HepG2 (cell line): ENCODE measurements at regions not wholly inside any gene's neighbourhood (a gene's known extent, or its start where the extent isn't known, plus 50 kb on each side); places are given as distances from the start of the nearest gene placed in this dataset.

Source experiments
- EP300 ChIP-seq, 3 experiments: sonication (generic) in 1 of 3; formaldehyde crosslinking in 1 of 3; IDR thresholded peaks; 2 replicates each; pipeline versions ENCODE4 v1.5.1 to v1.6.1; 2011 to 2020; ENCODE audit warnings: low read depth in 2 of 3, low read length in 2 of 3, borderline replicate concordance in 1 of 3, improper control_type of control experiment in 1 of 3, mild to moderate bottlenecking in 1 of 3, missing genetic modification reagents in 1 of 3, moderate library complexity in 1 of 3
- GTF3A ChIP-seq: sonication (generic); formaldehyde crosslinking; conservative IDR thresholded peaks from 2 replicates; pipeline ENCODE4 v1.4.0; 2020; ENCODE audit warnings: mild to moderate bottlenecking, missing genetic modification reagents
- HDAC1 ChIP-seq: sonication (generic); formaldehyde crosslinking; IDR thresholded peaks from 2 replicates; pipeline ENCODE4 v1.5.1; 2020; ENCODE audit warnings: mild to moderate bottlenecking, missing genetic modification reagents
- NAIF1 ChIP-seq: sonication (generic); formaldehyde crosslinking; IDR thresholded peaks from 2 replicates; pipeline ENCODE4 v1.5.0; 2020; ENCODE audit warnings: mild to moderate bottlenecking, missing genetic modification reagents, borderline replicate concordance
- SMARCE1 ChIP-seq: fragments of 450-650 bp; IDR thresholded peaks from 2 replicates; pipeline ENCODE4 v1.6.1; 2017; ENCODE audit warnings: borderline replicate concordance
- WIZ ChIP-seq: sonication (generic); formaldehyde crosslinking; IDR thresholded peaks from 2 replicates; pipeline ENCODE4 v1.5.1; 2020; ENCODE audit warnings: mild to moderate bottlenecking, missing genetic modification reagents
- TF ChIP-seq, protein P1 (sequence below): sonication (generic); formaldehyde crosslinking; IDR thresholded peaks from 2 replicates; pipeline ENCODE4 v1.5.0; 2020; ENCODE audit warnings: mild to moderate bottlenecking, missing genetic modification reagents, moderate library complexity

- TF ChIP-seq, protein P1, sequence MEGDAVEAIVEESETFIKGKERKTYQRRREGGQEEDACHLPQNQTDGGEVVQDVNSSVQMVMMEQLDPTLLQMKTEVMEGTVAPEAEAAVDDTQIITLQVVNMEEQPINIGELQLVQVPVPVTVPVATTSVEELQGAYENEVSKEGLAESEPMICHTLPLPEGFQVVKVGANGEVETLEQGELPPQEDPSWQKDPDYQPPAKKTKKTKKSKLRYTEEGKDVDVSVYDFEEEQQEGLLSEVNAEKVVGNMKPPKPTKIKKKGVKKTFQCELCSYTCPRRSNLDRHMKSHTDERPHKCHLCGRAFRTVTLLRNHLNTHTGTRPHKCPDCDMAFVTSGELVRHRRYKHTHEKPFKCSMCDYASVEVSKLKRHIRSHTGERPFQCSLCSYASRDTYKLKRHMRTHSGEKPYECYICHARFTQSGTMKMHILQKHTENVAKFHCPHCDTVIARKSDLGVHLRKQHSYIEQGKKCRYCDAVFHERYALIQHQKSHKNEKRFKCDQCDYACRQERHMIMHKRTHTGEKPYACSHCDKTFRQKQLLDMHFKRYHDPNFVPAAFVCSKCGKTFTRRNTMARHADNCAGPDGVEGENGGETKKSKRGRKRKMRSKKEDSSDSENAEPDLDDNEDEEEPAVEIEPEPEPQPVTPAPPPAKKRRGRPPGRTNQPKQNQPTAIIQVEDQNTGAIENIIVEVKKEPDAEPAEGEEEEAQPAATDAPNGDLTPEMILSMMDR (CRISPR knock-in tag) = peak; percentile 17; the same call in 1 of the 2 replicates
- TF ChIP-seq GTF3A (no peak), WIZ (no peak), SMARCE1 (no peak), NAIF1 (CRISPR knock-in tag) (no peak), EP300 (IDR thresholded peaks at IDR 0.05; ENCODE audit: low read depth in 2 of 2, low read length in 2 of 2) (no peak), EP300 (CRISPR knock-in tag; IDR thresholded peaks at IDR 0.05; ENCODE audit: borderline replicate concordance) (no peak), HDAC1 (no peak)
These were observed 174.2 kb upstream of the PDE3A start for GRCh38 chr12:20194171-20194570.
